HL-60 (cell line): ENCODE measurements at regions not wholly inside any gene's neighbourhood (a gene's known extent, or its start where the extent isn't known, plus 50 kb on each side); places are given as distances from the start of the nearest gene placed in this dataset.

Experiments used
- CTCF ChIP-seq: IDR thresholded peaks from one replicate; pipeline ENCODE4 v1.5.1; 2011; ENCODE audit warnings: low read length, control low read depth, inconsistent platforms; ENCODE audit not compliant: insufficient read depth
- REST ChIP-seq: IDR thresholded peaks from 2 replicates; pipeline ENCODE4 v1.6.1; 2012; ENCODE audit warnings: low read depth; ENCODE audit not compliant: insufficient replicate concordance

GRCh38 chr16:11405331-11406176, 60.3 kb downstream of the RMI2 start:
- TF ChIP-seq REST, result no peak
- peak; percentile 77 for TF ChIP-seq CTCF
